ENCODE measurements at regions not wholly inside any gene's neighbourhood (a gene's known extent, or its start where the extent isn't known, plus 50 kb on each side); places are given as distances from the start of the nearest gene placed in this dataset.

DNA sequence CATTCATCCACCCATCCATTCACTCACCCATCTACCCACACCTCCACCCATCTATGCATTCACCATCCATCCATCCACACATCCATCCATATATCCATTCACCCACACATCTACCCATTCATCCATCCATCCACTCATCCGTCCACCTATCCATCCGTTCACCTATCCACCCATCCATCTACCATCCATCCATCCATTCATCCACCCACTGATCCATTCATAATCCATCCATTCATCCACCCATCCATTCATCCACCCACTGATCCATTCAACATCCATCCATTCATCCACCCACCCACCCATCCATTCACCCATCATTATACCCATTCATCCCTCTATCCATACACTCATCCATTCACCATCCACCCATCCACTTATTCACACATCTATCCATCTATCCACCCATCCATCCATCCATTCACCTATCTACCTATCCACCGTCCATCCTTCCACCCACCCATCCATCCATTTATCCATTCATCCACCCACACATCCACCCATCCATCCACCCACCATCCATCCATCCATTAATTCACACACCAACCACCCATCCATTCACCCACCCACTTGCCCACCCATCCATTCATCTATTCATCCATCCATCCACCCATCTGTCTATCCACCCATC lies 336.5 kb upstream of the IRX4 start:
- Histone ChIP-seq H3K27me3 (ENCODE audit: insufficient read depth, low read length) (no peaks in the 10 kb centered on the region), H3K4me1 (ENCODE audit: insufficient read depth, low read length) (no peaks in the 10 kb centered on the region), H3K4me3 (ENCODE audit: low read length) (no peak overlapping the region), H3K36me3 (ENCODE audit: insufficient read depth, low read depth, low read length) (no peaks in the 10 kb centered on the region), H3K9me3 (ENCODE audit: insufficient read depth, low read depth, low read length) (no peaks in the 10 kb centered on the region), H3K27ac (ENCODE audit: low read length) (no peak overlapping the region), H3K9ac (ENCODE audit: low read depth, low read length) (no peak overlapping the region)

DNA sequence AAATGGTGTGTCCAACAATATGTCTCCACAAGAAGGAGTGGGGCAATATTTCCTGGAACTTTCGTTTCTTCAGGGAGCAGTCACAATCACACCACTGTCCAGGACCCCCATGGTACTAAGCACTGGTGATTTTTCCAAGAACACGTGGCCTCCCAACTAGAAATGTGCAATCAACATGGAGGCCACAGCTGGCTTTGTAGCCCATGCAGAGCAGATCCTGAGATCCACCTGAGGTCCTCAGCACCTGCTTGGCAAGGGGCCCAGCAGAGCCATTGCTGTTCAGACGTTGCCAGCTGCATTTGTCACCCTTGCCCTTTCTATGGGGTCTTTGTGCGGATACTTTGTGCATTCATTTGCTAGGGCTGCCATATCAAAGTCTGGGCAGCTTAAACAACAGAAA lies 334.5 kb upstream of the IRX4 start:
- H3K27ac ChIP-seq (ENCODE audit: low read length) = no peak overlapping the region
- H3K4me1 ChIP-seq (ENCODE audit: insufficient read depth, low read length) = no peaks in the 10 kb centered on the region
- no peaks in the 10 kb centered on the region for H3K36me3 ChIP-seq (ENCODE audit: insufficient read depth, low read depth, low read length)
- H3K27me3 ChIP-seq (ENCODE audit: insufficient read depth, low read length) = no peaks in the 10 kb centered on the region
- no peaks in the 10 kb centered on the region for H3K9me3 ChIP-seq (ENCODE audit: insufficient read depth, low read depth, low read length)
- no peak overlapping the region for H3K9ac ChIP-seq (ENCODE audit: low read depth, low read length)
- H3K4me3 ChIP-seq (ENCODE audit: low read length) = no peak overlapping the region

DNA sequence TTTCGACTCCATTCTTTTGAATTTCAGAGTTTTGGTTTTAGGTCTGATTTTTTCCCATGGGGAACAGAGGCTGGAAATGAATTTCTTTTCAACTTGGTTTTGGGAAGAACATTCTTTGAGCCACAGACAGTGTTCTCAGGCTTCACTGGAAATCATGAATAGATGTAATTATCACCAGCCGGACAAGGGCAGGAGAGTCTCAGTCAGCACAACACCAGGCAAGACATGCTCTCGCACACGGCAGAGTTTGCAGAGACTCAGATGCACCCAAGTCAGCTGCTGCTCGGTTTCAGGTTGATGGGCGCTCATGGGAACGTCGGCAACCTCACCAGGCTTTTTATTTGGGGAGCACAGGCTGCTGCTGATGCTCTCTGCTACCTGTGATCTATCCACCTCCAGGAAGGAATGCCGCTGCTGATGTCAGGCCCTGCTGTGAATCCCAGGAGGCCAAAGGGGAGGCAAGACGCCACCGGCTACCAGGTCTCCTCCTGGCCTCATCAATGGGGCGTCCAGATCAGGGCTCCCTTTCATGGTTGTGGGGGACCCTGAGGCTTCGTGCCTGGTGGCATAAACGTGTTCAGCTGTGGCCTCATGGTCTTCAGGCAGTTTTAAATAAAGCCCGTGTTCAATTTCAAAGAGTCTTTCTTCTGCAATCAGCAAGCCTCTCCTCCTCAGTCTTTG lies 332.3 kb upstream of the IRX4 start:
- Histone ChIP-seq H3K4me3 (ENCODE audit: low read length) (no peak overlapping the region), H3K27me3 (ENCODE audit: insufficient read depth, low read length) (no peaks in the 10 kb centered on the region), H3K9ac (ENCODE audit: low read depth, low read length) (no peak overlapping the region), H3K9me3 (ENCODE audit: insufficient read depth, low read depth, low read length) (no peaks in the 10 kb centered on the region), H3K27ac (ENCODE audit: low read length) (no peak overlapping the region), H3K4me1 (ENCODE audit: insufficient read depth, low read length) (no peaks in the 10 kb centered on the region), H3K36me3 (ENCODE audit: insufficient read depth, low read depth, low read length) (no peaks in the 10 kb centered on the region)

DNA sequence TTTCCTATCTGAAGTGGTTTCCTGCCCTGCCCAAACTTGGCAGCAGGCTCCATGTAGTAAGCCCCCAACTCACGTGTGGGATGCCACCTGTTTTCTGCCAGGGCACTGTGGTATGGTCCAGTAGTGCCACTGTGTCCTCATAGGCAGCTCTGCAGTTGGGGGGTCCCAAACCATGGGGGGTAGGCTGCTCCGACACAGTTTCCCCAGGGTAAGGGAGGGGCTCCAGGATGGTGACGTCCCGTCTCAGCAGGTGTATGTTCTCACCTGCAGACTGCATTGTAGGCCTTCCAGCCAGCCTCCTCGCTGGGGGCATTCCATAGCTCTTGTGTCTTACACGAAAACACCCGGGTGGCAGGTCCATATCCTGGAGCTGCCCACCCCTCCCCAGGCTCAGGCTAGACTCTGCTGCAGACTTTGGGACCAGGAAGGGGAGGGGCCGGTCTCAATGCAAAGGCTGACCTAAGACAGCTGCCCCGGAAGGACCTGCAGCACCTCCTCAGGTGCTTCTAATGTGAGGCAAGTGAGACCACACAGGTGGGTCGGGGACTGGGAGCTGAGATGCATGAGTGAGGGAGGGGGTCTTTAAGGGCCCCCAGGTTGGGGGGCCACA lies 330.5 kb upstream of the IRX4 start:
- H3K36me3 ChIP-seq (ENCODE audit: insufficient read depth, low read depth, low read length) = no peaks in the 10 kb centered on the region
- H3K9ac ChIP-seq (ENCODE audit: low read depth, low read length) = no peak overlapping the region
- H3K27me3 ChIP-seq (ENCODE audit: insufficient read depth, low read length) = no peaks in the 10 kb centered on the region

DNA sequence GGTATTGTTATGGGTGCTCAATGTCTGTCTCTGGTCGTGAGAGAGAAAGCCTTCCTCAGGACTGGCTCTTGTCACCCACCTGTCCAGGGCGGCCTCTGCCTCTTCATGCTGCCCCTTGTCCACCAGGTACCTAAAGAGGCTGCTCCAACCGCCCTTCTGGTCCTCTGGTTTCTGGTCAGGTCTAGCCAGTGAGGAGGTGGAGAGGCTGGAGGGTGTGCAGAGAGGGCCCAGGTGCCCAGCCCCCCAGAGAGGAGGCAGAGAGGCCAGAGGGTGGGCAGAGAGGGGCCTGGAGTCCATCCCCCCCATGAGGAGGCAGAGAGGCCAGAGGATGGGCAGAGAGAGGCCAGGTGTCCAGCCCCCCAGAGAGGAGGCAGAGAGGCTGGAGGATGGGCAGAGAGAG lies 329.8 kb upstream of the IRX4 start:
- Histone ChIP-seq H3K36me3 (ENCODE audit: insufficient read depth, low read depth, low read length) (no peaks in the 10 kb centered on the region), H3K9me3 (ENCODE audit: insufficient read depth, low read depth, low read length) (no peaks in the 10 kb centered on the region), H3K27ac (ENCODE audit: low read length) (no peak overlapping the region), H3K9ac (ENCODE audit: low read depth, low read length) (no peak overlapping the region), H3K4me1 (ENCODE audit: insufficient read depth, low read length) (no peaks in the 10 kb centered on the region), H3K27me3 (ENCODE audit: insufficient read depth, low read length) (no peaks in the 10 kb centered on the region), H3K4me3 (ENCODE audit: low read length) (no peak overlapping the region)

More for the DNA sequence above, 330.5 kb upstream of the IRX4 start:
- Histone ChIP-seq H3K4me3 (ENCODE audit: low read length) (no peak overlapping the region), H3K4me1 (ENCODE audit: insufficient read depth, low read length) (no peaks in the 10 kb centered on the region), H3K27ac (ENCODE audit: low read length) (no peak overlapping the region), H3K9me3 (ENCODE audit: insufficient read depth, low read depth, low read length) (no peaks in the 10 kb centered on the region)

DNA sequence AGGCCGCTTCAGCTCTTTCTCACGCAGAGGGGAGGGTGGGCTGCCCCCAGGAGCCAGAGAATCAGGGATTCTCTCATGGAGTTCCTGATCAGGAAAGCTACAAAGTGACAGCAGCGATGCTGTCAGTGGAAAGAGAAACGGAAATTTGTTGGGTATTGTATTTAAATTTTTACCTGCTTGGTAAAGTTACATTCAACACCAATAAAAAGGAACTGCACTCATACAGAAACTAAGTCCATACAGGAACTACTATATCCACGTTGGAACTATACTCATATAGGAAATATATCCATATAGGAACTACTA lies 325.5 kb upstream of the IRX4 start:
- Histone ChIP-seq H3K4me3 (ENCODE audit: low read length) (no peak overlapping the region), H3K4me1 (ENCODE audit: insufficient read depth, low read length) (peaks cover 10% of the 10 kb centered on the region; the same call in 1 of the 2 replicates), H3K27ac (ENCODE audit: low read length) (no peak overlapping the region), H3K9ac (ENCODE audit: low read depth, low read length) (no peak overlapping the region), H3K36me3 (ENCODE audit: insufficient read depth, low read depth, low read length) (no peaks in the 10 kb centered on the region), H3K27me3 (ENCODE audit: insufficient read depth, low read length) (no peaks in the 10 kb centered on the region), H3K9me3 (ENCODE audit: insufficient read depth, low read depth, low read length) (no peaks in the 10 kb centered on the region)

DNA sequence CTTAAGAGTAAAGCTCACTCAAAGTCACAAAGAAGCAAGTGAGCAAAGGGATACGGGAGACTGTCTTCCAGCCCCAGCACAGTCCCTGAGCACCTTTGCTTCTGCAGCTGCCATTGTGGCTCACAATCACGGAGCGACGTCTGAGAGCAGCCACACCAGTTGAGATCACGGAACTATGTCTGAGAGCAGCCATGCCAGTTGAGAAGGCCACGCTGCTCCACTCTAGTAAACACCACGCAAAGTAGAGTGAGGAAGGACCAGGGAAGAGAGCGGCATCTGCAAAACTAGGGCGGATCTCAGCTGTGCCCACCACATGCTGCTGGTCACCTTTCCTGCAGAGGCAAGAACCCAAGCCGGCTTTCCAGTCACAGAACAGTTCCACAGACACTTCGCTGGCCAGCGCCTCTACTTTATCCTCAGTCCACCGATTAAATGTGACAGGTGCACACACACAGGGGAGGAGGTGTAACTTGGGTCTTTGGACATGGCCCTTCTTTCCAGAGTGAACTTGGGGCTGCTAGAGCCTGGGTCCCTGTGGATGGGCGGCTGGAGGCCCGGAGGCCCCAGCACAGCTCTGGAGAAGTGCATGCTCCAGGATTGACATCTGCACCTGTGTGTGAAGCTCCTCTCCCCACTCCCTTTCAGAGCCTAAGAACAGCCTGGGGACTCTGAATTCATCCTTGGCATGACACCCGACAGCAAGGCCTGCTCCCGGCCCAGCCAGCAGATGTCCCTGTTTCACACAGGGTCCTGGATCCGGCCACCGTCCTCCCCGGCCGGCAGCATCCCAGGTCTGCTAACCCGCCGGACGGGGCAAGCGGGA lies 324.9 kb upstream of the IRX4 start:
- Histone ChIP-seq H3K27ac (ENCODE audit: low read length) (no peak overlapping the region), H3K4me1 (ENCODE audit: insufficient read depth, low read length) (peaks cover 14% of the 10 kb centered on the region; the same call in 1 of the 2 replicates), H3K27me3 (ENCODE audit: insufficient read depth, low read length) (no peaks in the 10 kb centered on the region), H3K4me3 (ENCODE audit: low read length) (no peak overlapping the region), H3K9ac (ENCODE audit: low read depth, low read length) (no peak overlapping the region), H3K9me3 (ENCODE audit: insufficient read depth, low read depth, low read length) (no peaks in the 10 kb centered on the region), H3K36me3 (ENCODE audit: insufficient read depth, low read depth, low read length) (no peaks in the 10 kb centered on the region)

DNA sequence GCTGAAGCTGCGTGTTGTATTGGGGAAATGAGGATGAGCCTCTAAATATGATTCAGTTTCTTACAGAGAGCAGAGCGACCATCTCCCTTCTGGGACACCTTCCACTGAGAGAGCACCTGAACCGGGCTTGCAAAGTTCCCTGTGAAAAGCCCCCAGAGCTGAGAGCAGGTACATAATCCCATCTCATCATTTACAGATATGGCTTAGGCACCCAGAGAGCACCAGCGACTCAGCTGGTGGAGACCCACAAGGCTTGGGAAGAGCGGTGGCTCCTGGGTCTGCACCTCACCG lies 324.3 kb upstream of the IRX4 start:
- Histone ChIP-seq H3K27ac (ENCODE audit: low read length) (no peak overlapping the region), H3K4me3 (ENCODE audit: low read length) (no peak overlapping the region), H3K9me3 (ENCODE audit: insufficient read depth, low read depth, low read length) (no peaks in the 10 kb centered on the region), H3K27me3 (ENCODE audit: insufficient read depth, low read length) (no peaks in the 10 kb centered on the region), H3K36me3 (ENCODE audit: insufficient read depth, low read depth, low read length) (no peaks in the 10 kb centered on the region), H3K9ac (ENCODE audit: low read depth, low read length) (no peak overlapping the region), H3K4me1 (ENCODE audit: insufficient read depth, low read length) (peaks cover 14% of the 10 kb centered on the region; the same call in 1 of the 2 replicates)

DNA sequence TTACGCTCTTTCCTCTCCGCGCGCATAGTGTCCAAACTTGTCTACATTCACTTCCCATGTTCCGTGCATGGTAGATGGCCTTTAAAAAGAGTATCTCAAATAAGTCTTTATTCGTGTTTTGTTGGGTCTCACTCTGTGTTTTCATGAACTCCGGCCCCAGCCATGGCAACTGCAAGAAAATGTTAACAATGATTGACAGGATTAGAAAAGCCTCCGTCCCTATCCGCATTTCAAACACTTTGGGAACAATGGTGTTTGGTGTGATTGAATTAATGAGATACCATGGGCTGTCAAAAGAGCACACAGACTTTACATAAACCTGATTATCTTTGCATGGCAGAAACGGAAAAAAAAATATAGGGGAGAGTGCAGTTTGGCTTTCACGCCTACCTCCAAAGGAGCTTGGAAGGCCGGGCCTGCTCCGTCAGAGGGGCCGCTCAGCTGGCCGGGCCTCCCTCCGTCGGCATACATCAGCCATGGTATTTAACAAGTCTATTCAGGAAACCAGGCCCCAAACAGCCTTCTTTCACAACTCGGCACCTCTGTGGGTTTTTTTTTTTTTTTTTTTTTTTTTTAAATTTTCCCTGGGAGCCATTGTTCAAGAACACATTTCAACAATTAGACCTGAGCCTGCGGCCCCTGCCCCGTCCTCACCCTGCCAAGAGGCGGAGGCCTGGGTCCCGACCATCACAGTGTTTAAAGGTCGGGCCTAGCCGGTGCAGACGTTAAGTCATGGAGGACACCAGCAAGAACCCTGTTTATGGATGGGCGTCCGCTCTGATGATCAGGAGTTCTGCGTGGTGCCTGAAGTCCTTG lies 323.8 kb upstream of the IRX4 start:
- Histone ChIP-seq H3K27me3 (ENCODE audit: insufficient read depth, low read length) (no peaks in the 10 kb centered on the region), H3K27ac (ENCODE audit: low read length) (no peak overlapping the region), H3K9ac (ENCODE audit: low read depth, low read length) (no peak overlapping the region), H3K4me1 (ENCODE audit: insufficient read depth, low read length) (peaks cover 14% of the 10 kb centered on the region; the same call in 1 of the 2 replicates), H3K36me3 (ENCODE audit: insufficient read depth, low read depth, low read length) (no peaks in the 10 kb centered on the region), H3K4me3 (ENCODE audit: low read length) (no peak overlapping the region), H3K9me3 (ENCODE audit: insufficient read depth, low read depth, low read length) (no peaks in the 10 kb centered on the region)

DNA sequence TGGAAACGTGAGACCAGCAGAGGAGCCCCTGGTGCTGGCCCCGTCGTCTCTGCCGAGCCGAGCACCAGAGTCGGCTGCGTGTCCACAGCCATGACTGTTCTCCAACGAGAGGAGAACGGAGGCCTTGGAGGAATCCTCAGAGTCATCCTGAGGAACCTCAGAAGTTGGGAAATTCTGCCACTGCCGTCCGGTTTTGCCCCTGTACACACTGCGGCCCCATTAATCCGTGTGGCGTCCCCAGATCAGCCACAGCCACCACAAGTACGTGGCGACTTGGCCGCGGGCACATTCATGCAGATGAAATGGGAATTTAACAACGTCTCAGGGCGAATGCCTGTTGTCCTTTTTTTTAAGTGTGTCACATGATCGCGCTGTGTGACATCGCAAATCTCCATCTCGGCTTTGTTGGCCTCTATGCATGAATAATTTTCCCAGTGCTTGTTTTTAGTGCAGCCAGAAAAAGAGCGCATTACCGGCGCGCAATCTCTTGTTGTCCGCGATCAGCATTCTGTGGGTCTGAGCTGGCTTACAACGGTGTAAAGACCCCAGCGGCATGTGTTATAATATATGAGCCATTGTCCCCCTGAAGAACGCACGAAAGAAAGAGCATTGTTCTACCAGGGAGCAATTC lies 323.0 kb upstream of the IRX4 start:
- H3K4me1 ChIP-seq (ENCODE audit: insufficient read depth, low read length) = peaks cover 14% of the 10 kb centered on the region; the same call in 1 of the 2 replicates

DNA sequence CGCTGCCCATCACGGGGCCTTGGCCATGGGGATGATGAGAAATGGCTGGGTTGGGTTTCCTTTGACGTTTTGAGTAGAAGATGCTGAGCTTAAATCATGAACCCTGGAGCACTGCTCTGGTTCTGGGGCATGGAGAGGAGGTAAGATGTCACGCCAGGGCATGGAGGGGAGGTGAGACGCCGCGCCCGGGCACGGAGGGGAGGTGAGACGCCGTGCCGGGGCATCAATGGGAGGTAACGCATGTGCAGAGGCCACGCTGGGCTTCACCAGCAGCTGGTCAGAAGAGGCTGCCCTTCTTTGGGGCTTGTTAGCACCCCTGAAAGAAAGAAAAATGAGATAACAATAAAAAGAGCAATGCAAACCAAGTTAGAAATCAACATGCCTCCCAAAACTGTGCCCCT lies 322.5 kb upstream of the IRX4 start:
- Histone ChIP-seq H3K27ac (ENCODE audit: low read length) (no peak overlapping the region), H3K4me1 (ENCODE audit: insufficient read depth, low read length) (peaks cover 14% of the 10 kb centered on the region; the same call in 1 of the 2 replicates), H3K36me3 (ENCODE audit: insufficient read depth, low read depth, low read length) (no peaks in the 10 kb centered on the region), H3K9me3 (ENCODE audit: insufficient read depth, low read depth, low read length) (no peaks in the 10 kb centered on the region), H3K27me3 (ENCODE audit: insufficient read depth, low read length) (no peaks in the 10 kb centered on the region), H3K4me3 (ENCODE audit: low read length) (no peak overlapping the region), H3K9ac (ENCODE audit: low read depth, low read length) (no peak overlapping the region)

More for the DNA sequence above, 323.0 kb upstream of the IRX4 start:
- Histone ChIP-seq H3K27me3 (ENCODE audit: insufficient read depth, low read length) (no peaks in the 10 kb centered on the region), H3K9me3 (ENCODE audit: insufficient read depth, low read depth, low read length) (no peaks in the 10 kb centered on the region), H3K27ac (ENCODE audit: low read length) (no peak overlapping the region), H3K9ac (ENCODE audit: low read depth, low read length) (no peak overlapping the region), H3K36me3 (ENCODE audit: insufficient read depth, low read depth, low read length) (no peaks in the 10 kb centered on the region), H3K4me3 (ENCODE audit: low read length) (no peak overlapping the region)

Data from iPS-20b (cell line).